ENCODE measurements at regions not wholly inside any gene's neighbourhood (a gene's known extent, or its start where the extent isn't known, plus 50 kb on each side); places are given as distances from the start of the nearest gene placed in this dataset.
"Not testable (repeated sequence)": the region's sequence is repeated elsewhere in the genome, so short reads cannot be mapped to it uniquely, and the experiment has no call there.

DNA sequence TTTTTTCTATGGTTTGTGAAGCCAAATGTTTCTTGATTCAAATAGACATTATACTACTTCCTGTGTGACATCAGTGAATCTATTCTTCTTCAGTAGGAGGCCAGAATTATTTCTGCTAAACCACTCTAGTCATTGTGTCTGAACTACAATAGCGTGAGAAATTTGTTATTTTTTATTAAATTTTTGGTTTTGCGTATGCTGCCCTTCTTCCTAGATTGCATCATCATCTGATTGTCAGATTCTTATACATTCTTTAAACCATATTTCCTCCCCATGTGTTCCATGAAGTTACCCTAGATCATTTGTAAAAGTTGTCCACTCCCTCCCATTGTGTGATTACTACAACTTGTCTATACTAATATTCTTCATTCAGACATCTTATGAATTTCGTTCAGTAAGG, 187.8 kb upstream of the SPRY2 start:
- DNase-seq (ENCODE audit: low read depth) = no peak
- no peak for TF ChIP-seq POLR2A (IDR thresholded peaks at IDR 0.05; ENCODE audit: extremely low read depth, insufficient read length)
- no peak for TF ChIP-seq MAX (IDR thresholded peaks at IDR 0.05; ENCODE audit: low read depth, low read length)
- TF ChIP-seq, protein P1, sequence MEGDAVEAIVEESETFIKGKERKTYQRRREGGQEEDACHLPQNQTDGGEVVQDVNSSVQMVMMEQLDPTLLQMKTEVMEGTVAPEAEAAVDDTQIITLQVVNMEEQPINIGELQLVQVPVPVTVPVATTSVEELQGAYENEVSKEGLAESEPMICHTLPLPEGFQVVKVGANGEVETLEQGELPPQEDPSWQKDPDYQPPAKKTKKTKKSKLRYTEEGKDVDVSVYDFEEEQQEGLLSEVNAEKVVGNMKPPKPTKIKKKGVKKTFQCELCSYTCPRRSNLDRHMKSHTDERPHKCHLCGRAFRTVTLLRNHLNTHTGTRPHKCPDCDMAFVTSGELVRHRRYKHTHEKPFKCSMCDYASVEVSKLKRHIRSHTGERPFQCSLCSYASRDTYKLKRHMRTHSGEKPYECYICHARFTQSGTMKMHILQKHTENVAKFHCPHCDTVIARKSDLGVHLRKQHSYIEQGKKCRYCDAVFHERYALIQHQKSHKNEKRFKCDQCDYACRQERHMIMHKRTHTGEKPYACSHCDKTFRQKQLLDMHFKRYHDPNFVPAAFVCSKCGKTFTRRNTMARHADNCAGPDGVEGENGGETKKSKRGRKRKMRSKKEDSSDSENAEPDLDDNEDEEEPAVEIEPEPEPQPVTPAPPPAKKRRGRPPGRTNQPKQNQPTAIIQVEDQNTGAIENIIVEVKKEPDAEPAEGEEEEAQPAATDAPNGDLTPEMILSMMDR (IDR thresholded peaks at IDR 0.05; ENCODE audit: low read depth, low read length) = no peak
- TF ChIP-seq MYC (IDR thresholded peaks at IDR 0.05; ENCODE audit: low read depth, low read length) = no peak
- H3K4me3 ChIP-seq (ENCODE audit: low read depth, low read length) = no peak overlapping the region

DNA sequence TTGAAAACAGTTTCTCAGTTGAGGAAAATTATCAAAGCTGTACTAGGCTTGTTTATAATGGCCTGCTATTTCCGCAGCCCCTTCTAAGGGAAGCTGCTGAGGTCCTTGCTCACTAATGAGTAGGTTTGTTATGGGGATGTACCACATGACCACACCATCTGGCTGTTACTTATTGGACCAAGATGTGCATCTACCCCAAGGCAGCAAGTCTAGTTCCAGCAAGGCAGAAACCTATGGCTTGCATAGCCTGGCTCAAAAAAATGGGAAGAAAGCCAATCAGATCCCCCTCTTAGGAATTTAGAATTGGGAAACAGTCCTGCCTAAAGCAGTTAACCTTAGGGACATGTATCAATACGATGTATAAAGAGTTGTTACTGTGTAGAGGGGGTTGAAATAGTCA, 186.5 kb upstream of the SPRY2 start:
- no peak for TF ChIP-seq MAX (IDR thresholded peaks at IDR 0.05; ENCODE audit: low read depth, low read length)
- no peak for TF ChIP-seq MYC (IDR thresholded peaks at IDR 0.05; ENCODE audit: low read depth, low read length)
- TF ChIP-seq, protein P1 (IDR thresholded peaks at IDR 0.05; ENCODE audit: low read depth, low read length) = no peak
- no peak for TF ChIP-seq POLR2A (IDR thresholded peaks at IDR 0.05; ENCODE audit: extremely low read depth, insufficient read length)
- DNase-seq (ENCODE audit: low read depth) = no peak
- no peak overlapping the region for H3K4me3 ChIP-seq (ENCODE audit: low read depth, low read length)

DNA sequence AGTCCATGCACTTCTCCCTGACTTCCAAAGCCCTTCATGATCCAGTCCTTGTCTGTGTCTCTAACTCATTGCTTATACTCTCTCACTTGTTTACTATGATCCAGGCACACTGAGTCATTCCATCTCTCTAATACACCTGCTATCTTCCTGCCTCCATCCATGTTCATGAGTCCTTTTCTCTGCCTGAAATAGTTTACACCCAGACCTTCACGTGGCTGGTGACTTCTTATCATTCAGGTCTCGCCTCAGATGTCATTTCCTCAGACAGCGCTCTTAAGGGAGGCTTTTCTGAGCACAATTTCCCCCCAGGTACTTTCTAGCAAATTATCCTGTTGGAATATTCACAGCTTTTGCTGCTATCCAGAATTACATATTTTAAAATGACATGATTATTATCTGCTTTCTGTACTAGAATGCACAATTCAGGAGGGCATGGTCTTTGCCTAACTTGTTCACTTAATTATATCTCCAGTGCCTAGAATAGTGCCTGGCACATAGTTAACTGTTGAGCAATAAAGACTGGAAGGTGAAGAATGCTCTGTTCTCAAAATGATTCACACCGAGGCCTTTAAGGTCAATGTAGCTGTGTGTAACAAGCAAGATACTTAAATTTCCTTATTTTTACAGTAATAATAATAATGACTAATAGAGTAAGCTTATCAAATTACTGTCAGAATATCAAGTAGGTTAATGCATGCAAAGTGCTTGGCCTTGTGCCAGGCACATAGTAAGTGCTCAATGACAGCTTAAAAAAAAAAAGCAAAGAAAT, 183.7 kb upstream of the SPRY2 start:
- H3K4me3 ChIP-seq (ENCODE audit: low read depth, low read length) = no peak overlapping the region
- no peak for DNase-seq (ENCODE audit: low read depth)
- TF ChIP-seq MYC (IDR thresholded peaks at IDR 0.05; ENCODE audit: low read depth, low read length) (no peak), MAX (IDR thresholded peaks at IDR 0.05; ENCODE audit: low read depth, low read length) (no peak)
- TF ChIP-seq, protein P1 (IDR thresholded peaks at IDR 0.05; ENCODE audit: low read depth, low read length) = no peak

DNA sequence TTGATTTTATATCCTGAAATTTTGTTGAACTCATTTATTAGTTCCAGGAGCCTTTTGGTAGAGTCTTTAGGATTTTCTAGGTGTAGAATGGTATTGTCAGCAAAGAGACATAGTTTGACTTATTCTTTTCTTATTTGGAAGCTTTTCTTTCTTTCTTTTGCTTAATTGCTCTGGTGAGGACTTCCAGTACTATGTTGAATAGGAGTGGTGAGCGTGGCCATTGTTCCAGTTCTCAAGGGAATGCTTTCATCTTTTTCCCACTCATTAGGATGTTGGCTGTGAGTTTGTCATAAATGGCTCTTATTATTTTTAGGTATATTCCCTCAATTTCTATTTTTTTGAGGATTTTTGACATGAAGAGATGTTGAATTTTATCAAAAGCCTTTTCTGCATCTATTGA, 182.2 kb upstream of the SPRY2 start:
- DNase-seq (ENCODE audit: low read depth) = no peak
- H3K4me3 ChIP-seq (ENCODE audit: low read depth, low read length) = no peak overlapping the region
- TF ChIP-seq MYC (IDR thresholded peaks at IDR 0.05; ENCODE audit: low read depth, low read length) (no peak), MAX (IDR thresholded peaks at IDR 0.05; ENCODE audit: low read depth, low read length) (no peak)
- TF ChIP-seq, protein P1 (IDR thresholded peaks at IDR 0.05; ENCODE audit: low read depth, low read length) = no peak

- not testable (repeated sequence) for H3K4me3 ChIP-seq (ENCODE audit: low read depth, low read length); DNase-seq (ENCODE audit: low read depth)
These were observed 181.5 kb upstream of the SPRY2 start for GRCh38 chr13:80522463-80522862.

- no peak for DNase-seq (ENCODE audit: low read depth)
- no peak for TF ChIP-seq MAX (IDR thresholded peaks at IDR 0.05; ENCODE audit: low read depth, low read length)
- no peak for TF ChIP-seq MYC (IDR thresholded peaks at IDR 0.05; ENCODE audit: low read depth, low read length)
- H3K4me3 ChIP-seq (ENCODE audit: low read depth, low read length) = no peak overlapping the region
These were observed 176.0 kb upstream of the SPRY2 start for GRCh38 chr13:80516818-80517348.

DNA sequence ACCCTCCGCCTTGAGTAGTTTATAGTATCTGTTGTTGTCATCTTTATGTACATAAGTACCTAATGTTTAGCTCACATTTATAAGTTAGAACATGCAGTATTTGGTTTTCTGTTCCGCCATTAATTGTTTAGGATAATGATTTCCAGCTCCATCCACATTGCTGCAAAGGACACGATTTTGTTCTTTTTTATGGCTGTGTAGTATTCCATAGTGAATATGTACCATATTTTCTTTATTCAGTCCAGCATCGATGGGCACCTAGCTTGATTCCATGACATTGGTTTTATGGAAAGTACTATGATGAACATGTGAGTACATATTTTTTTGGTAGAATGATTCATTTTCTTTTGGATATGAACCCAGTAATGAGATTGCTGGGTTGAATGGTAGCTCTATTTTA, 174.4 kb upstream of the SPRY2 start:
- TF ChIP-seq POLR2A (IDR thresholded peaks at IDR 0.05; ENCODE audit: extremely low read depth, insufficient read length) (no peak), MYC (IDR thresholded peaks at IDR 0.05; ENCODE audit: low read depth, low read length) (no peak), MAX (IDR thresholded peaks at IDR 0.05; ENCODE audit: low read depth, low read length) (no peak)
- TF ChIP-seq, protein P1 (IDR thresholded peaks at IDR 0.05; ENCODE audit: low read depth, low read length) = no peak

More for the DNA sequence above, 174.4 kb upstream of the SPRY2 start:
- DNase-seq (ENCODE audit: low read depth) = no peak
- no peak overlapping the region for H3K4me3 ChIP-seq (ENCODE audit: low read depth, low read length)
